ENCODE measurements at regions not wholly inside any gene's neighbourhood (a gene's known extent, or its start where the extent isn't known, plus 50 kb on each side); places are given as distances from the start of the nearest gene placed in this dataset.

DNA sequence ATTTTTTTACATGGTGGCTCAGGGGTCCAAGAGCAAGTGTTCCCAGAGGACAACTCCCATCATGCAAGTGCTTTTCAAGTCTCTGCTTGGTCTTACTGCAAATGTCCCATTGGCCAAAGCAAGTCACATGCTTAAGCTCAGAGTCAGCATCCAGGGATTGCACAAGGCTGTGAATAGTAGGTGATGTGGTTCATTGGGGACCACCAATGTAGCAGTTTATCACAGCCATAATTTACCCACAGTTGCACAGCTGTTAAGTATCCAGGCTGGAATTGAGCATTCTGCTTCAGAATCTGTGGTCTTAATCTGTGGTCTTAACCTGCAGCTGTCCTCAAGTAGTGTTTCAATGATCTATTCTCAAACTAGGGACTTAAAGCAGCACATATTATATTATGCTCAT is 71.4 kb upstream of the PLCL2 start:
- TF ChIP-seq, protein P1, sequence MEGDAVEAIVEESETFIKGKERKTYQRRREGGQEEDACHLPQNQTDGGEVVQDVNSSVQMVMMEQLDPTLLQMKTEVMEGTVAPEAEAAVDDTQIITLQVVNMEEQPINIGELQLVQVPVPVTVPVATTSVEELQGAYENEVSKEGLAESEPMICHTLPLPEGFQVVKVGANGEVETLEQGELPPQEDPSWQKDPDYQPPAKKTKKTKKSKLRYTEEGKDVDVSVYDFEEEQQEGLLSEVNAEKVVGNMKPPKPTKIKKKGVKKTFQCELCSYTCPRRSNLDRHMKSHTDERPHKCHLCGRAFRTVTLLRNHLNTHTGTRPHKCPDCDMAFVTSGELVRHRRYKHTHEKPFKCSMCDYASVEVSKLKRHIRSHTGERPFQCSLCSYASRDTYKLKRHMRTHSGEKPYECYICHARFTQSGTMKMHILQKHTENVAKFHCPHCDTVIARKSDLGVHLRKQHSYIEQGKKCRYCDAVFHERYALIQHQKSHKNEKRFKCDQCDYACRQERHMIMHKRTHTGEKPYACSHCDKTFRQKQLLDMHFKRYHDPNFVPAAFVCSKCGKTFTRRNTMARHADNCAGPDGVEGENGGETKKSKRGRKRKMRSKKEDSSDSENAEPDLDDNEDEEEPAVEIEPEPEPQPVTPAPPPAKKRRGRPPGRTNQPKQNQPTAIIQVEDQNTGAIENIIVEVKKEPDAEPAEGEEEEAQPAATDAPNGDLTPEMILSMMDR (IDR thresholded peaks at IDR 0.05) = no peak

DNA sequence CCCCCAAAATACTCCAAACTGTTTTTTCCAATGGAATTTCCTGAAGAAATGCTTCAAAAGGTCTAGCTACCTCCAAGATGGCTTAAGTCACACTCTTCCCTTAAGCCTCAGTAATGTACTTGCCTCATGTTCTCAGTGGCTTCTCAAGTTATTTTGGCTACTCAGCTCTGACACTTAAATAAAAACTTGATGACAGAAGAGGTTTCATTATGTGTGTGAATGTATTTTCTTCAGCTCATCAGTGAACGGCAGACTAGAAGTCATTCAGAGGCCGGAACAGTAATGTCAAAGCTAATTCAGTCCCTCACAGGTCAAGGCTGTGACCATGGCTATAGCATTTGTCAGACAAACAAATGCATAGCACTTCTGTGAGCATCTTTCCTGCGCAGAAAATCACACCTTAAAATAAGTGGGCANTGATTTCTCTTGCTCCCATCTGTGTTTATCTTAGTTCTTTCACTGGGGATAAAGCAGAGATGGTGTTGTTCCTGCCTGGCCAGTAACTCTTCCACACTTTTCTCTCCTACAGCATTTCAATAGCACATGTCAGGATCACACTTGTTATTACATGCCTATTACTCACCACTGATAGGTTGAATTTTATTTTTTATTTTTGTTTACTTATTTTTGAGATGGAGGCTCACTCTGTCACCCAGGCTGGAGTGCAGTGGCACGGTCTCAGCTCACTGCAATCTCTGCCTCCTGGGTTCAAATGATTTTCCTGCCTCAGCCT is 68.5 kb upstream of the PLCL2 start:
- TF ChIP-seq, protein P1 (IDR thresholded peaks at IDR 0.05) = no peak

DNA sequence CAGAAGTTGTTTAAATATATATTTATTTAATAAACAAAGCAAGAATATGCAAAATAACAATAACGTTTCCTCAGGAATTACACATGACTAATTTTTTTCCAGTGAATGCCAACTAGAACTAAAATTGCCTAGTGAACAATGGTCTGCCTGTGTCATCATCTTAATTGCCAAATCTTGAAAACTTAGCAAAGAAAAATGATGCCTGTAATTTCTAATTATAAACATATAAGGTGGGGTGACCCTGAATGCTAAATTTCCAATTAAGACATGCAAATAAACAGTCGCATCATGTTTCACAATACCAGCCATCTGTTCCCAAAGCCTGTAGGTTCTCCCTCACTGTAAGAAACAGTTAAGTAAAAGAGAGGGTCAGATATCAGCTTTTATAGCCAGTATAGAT is 67.6 kb upstream of the PLCL2 start:
- TF ChIP-seq, protein P1 (IDR thresholded peaks at IDR 0.05) = no peak

DNA sequence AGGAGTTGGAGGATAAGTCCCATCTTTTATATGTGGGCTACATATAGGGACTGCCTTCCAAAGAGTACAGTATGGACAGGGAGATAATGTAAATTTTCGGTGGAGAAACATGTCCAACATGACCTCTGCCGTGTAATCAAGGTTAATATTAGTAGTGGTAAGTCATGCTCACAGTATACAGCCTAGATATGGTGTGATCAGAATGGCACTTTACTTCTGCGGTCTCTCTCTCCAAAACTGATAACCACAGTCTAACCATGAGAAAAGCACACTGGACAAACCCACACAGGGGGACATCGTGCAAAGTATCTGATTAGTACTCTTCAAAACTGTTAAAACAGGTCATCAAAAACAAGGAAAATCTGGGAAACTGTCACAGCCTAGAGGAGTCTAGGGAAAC is 66.6 kb upstream of the PLCL2 start:
- TF ChIP-seq, protein P1 (IDR thresholded peaks at IDR 0.05) = no peak

DNA sequence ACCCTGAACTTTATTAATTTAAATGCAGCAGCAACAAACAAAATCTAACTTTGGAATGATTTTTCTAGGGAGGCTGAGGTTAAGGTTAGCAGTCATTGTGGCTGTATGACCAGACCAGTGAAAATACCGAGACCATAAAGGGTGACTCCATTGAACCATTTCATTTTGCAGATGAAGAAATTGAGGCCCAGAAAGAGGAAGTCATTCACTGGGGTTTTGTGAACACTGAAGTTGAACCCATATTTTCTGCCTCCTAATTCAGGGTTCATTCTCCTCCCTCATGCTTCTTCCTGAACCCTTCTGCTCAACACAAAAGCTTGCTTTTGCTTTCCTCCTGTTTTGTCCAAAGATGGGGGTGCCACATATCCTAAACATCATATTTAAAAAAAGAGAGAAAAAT is 65.8 kb upstream of the PLCL2 start:
- TF ChIP-seq, protein P1 (IDR thresholded peaks at IDR 0.05) = no peak

DNA sequence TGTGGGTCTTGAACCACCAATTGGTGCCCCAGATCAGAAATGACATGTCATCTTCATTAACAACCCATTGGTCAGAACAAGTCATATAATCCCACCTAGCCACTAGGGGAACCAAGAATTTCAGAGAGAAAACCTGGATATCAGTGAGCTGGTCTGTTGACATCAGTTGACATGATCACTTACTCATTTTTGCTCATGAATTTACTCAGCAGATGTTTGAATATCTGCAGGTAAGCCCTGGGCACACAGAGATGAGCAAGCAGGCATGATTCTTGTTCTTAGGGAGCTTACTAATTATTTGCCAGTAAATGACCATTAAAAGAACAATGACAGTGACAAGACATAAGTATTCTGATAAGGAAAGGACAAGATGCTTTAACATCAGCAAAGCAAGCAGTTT is 64.3 kb upstream of the PLCL2 start:
- TF ChIP-seq, protein P1 (IDR thresholded peaks at IDR 0.05) = no peak

DNA sequence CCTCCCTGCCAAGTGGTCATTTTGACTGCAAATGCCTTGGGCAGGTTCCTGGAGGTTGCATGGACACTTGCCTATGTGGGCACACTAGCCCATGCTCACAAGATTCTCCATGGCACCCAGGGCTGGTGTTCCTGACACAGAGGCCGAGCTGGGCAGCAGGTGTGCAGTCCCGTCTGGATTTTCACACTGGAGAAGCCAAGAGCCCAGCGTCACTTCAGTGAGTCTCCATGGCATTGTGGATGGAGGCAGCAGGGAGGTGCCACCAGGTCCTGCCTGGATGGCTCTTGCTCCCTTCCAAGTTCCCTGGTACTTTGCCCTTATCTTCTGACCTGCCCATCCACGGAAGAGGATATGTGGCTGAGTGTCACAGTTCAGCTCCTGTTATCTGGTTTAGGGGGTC is 63.7 kb upstream of the PLCL2 start:
- TF ChIP-seq, protein P1 (IDR thresholded peaks at IDR 0.05) = no peak

Measured in LNCAP (cell line).